Naive B cell (primary cell): ENCODE measurements at regions not wholly inside any gene's neighbourhood (a gene's known extent, or its start where the extent isn't known, plus 50 kb on each side); places are given as distances from the start of the nearest gene placed in this dataset.
"Not testable (repeated sequence)": the region's sequence is repeated elsewhere in the genome, so short reads cannot be mapped to it uniquely, and the experiment has no call there.

ENCODE experiments used
- ATAC-seq, 2 donors: fragments of 150-1000 bp; cut with Tn5 transposase; 2 replicates each; pipeline ENCODE4 v1.10.0; 2021; ENCODE audit warnings: low read depth in 2 of 2, mild to moderate bottlenecking in 2 of 2, moderate library complexity in 2 of 2
- DNase-seq: peaks from one replicate; pipeline ENCODE4 v3.0.0; 2022
- H3K27ac Mint-ChIP-seq, 6 donors: one replicate each; pipeline ENCODE4 v1.8.0; 2020 to 2022; ENCODE audit warnings: mild to moderate bottlenecking in 6 of 6, mixed read lengths in 6 of 6, moderate library complexity in 5 of 6, inconsistent platforms in 2 of 6
- H3K27me3 Mint-ChIP-seq, 3 donors: one replicate each; pipeline ENCODE4 v1.8.0; 2021 to 2022; ENCODE audit warnings: mixed read lengths in 3 of 3, mild to moderate bottlenecking in 1 of 3
- H3K36me3 Mint-ChIP-seq, 2 donors: one replicate each; pipeline ENCODE4 v1.8.0; 2020 to 2022; ENCODE audit warnings: mixed read lengths in 2 of 2, inconsistent platforms in 1 of 2, mild to moderate bottlenecking in 1 of 2
- H3K4me1 Mint-ChIP-seq, 3 donors: one replicate each; pipeline ENCODE4 v1.8.0; 2020 to 2022; ENCODE audit warnings: mixed read lengths in 3 of 3, inconsistent platforms in 1 of 3, mild to moderate bottlenecking in 1 of 3, moderate library complexity in 1 of 3
- H3K4me3 Mint-ChIP-seq, 8 donors: one replicate each; pipeline ENCODE4 v1.8.0; 2020 to 2022; ENCODE audit warnings: mild to moderate bottlenecking in 8 of 8, mixed read lengths in 8 of 8, moderate library complexity in 8 of 8, inconsistent platforms in 2 of 8
- H3K9me3 Mint-ChIP-seq, 7 donors: one replicate each; pipeline ENCODE4 v1.8.0; 2020 to 2022; ENCODE audit warnings: mixed read lengths in 7 of 7, mild to moderate bottlenecking in 5 of 7, inconsistent platforms in 2 of 7, moderate library complexity in 1 of 7

GRCh38 chr7:3117488-3118231 is 74.0 kb upstream of the CARD11 start:
- ATAC-seq (peak in 1 of 2 donors; percentile 68), DNase-seq (peak; percentile 15)
- Mint-ChIP-seq H3K4me1 (peaks cover 4 to 18% (median 16%) of the 10 kb centered on the region in 3 donors), H3K27ac (peak overlapping the region in 1 of 6 donors; percentile 69), H3K27me3 (peaks cover 17 to 49% (median 17%) of the 10 kb centered on the region in 3 donors), H3K36me3 (peaks cover 8 to 17% of the 10 kb centered on the region in 2 donors), H3K4me3 (peak overlapping the region in 4 of 8 donors; percentile 17 to 87 (median 58)), H3K9me3 (peaks cover 6 to 32% (median 12%) of the 10 kb centered on the region in 7 donors)

- not testable (repeated sequence) for ATAC-seq, H3K4me3 Mint-ChIP-seq, DNase-seq
- H3K36me3 Mint-ChIP-seq: peaks cover 8 to 16% of the 10 kb centered on the region in 2 donors
- peaks cover 0 to 18% (median 12%) of the 10 kb centered on the region in 3 donors for H3K4me1 Mint-ChIP-seq
- peak overlapping the region in 1 of 6 donors; percentile 48 for H3K27ac Mint-ChIP-seq
- H3K9me3 Mint-ChIP-seq: peaks cover 6 to 23% (median 11%) of the 10 kb centered on the region in 7 donors
- peaks cover 17 to 49% (median 17%) of the 10 kb centered on the region in 3 donors for H3K27me3 Mint-ChIP-seq
These were observed 75.8 kb upstream of the CARD11 start for GRCh38 chr7:3119352-3119927.

GRCh38 chr7:3119963-3120362 is 76.3 kb upstream of the CARD11 start:
- no peak overlapping the region for H3K4me3 Mint-ChIP-seq
- H3K9me3 Mint-ChIP-seq: peaks cover 5 to 17% (median 9%) of the 10 kb centered on the region in 7 donors
- no peak for ATAC-seq
- no peak for DNase-seq
- H3K36me3 Mint-ChIP-seq: peaks cover 3 to 16% of the 10 kb centered on the region in 2 donors
- H3K27me3 Mint-ChIP-seq: peaks cover 17 to 48% (median 17%) of the 10 kb centered on the region in 3 donors
- peaks cover 0 to 18% (median 12%) of the 10 kb centered on the region in 3 donors for H3K4me1 Mint-ChIP-seq
- no peak overlapping the region for H3K27ac Mint-ChIP-seq

- H3K36me3 Mint-ChIP-seq: peaks cover 0 to 16% of the 10 kb centered on the region in 2 donors
- no peak for DNase-seq
- H3K27me3 Mint-ChIP-seq: peaks cover 13 to 42% (median 14%) of the 10 kb centered on the region in 3 donors
- H3K9me3 Mint-ChIP-seq: peaks cover 5 to 14% (median 9%) of the 10 kb centered on the region in 7 donors
- H3K4me3 Mint-ChIP-seq: no peak overlapping the region
- ATAC-seq: no peak
- peaks cover 0 to 18% (median 12%) of the 10 kb centered on the region in 3 donors for H3K4me1 Mint-ChIP-seq
- H3K27ac Mint-ChIP-seq: no peak overlapping the region
These were observed 76.8 kb upstream of the CARD11 start for GRCh38 chr7:3120513-3120912.

GRCh38 chr7:3128857-3129490 is 85.3 kb upstream of the CARD11 start:
- no peak overlapping the region for H3K4me3 Mint-ChIP-seq
- peaks cover 0 to 4% (median 3%) of the 10 kb centered on the region in 3 donors for H3K4me1 Mint-ChIP-seq
- H3K9me3 Mint-ChIP-seq: peaks cover 0 to 14% (median 3%) of the 10 kb centered on the region in 7 donors
- peak overlapping the region in 1 of 6 donors; percentile 3 for H3K27ac Mint-ChIP-seq
- DNase-seq (no peak), ATAC-seq (no peak)
- no peaks in the 10 kb centered on the region for H3K27me3 Mint-ChIP-seq
- no peaks in the 10 kb centered on the region for H3K36me3 Mint-ChIP-seq

- ATAC-seq (no peak), DNase-seq (no peak)
- Mint-ChIP-seq H3K27ac (no peak overlapping the region), H3K4me3 (no peak overlapping the region), H3K27me3 (peaks cover 0 to 10% (median 8%) of the 10 kb centered on the region in 3 donors), H3K9me3 (peaks cover 0 to 11% (median 1%) of the 10 kb centered on the region in 7 donors), H3K36me3 (no peaks in the 10 kb centered on the region), H3K4me1 (peaks cover 0 to 4% (median 3%) of the 10 kb centered on the region in 3 donors)
These were observed 90.2 kb upstream of the CARD11 start for GRCh38 chr7:3133811-3134385.

- ATAC-seq (no peak), DNase-seq (no peak)
- H3K27me3 Mint-ChIP-seq: peaks cover 0 to 10% (median 8%) of the 10 kb centered on the region in 3 donors
- peaks cover 0 to 4% (median under 1%) of the 10 kb centered on the region in 3 donors for H3K4me1 Mint-ChIP-seq
- H3K9me3 Mint-ChIP-seq: peaks cover 0 to 11% (median 1%) of the 10 kb centered on the region in 7 donors
- H3K27ac Mint-ChIP-seq: no peak overlapping the region
- no peaks in the 10 kb centered on the region for H3K36me3 Mint-ChIP-seq
- H3K4me3 Mint-ChIP-seq: no peak overlapping the region
These were observed 91.1 kb upstream of the CARD11 start for GRCh38 chr7:3134745-3135144.

- Mint-ChIP-seq H3K9me3 (peaks cover 0 to 7% (median 1%) of the 10 kb centered on the region in 7 donors), H3K4me1 (no peaks in the 10 kb centered on the region), H3K4me3 (no peak overlapping the region), H3K27ac (no peak overlapping the region), H3K27me3 (peaks cover 0 to 10% (median 8%) of the 10 kb centered on the region in 3 donors), H3K36me3 (no peaks in the 10 kb centered on the region)
- ATAC-seq: no peak
- no peak for DNase-seq
These were observed 92.0 kb upstream of the CARD11 start for GRCh38 chr7:3135626-3136025.

- Mint-ChIP-seq H3K36me3 (no peaks in the 10 kb centered on the region), H3K9me3 (no peaks in the 10 kb centered on the region), H3K27ac (no peak overlapping the region), H3K4me3 (no peak overlapping the region), H3K27me3 (peaks cover 0 to 10% (median 8%) of the 10 kb centered on the region in 3 donors), H3K4me1 (no peaks in the 10 kb centered on the region)
- no peak for ATAC-seq
- no peak for DNase-seq
These were observed 94.5 kb upstream of the CARD11 start for GRCh38 chr7:3138206-3138605.

GRCh38 chr7:3138997-3139396 is 95.3 kb upstream of the CARD11 start:
- no peaks in the 10 kb centered on the region for H3K36me3 Mint-ChIP-seq
- H3K9me3 Mint-ChIP-seq: peaks cover 0 to 2% (median 0%) of the 10 kb centered on the region in 7 donors
- peak overlapping the region in 2 of 6 donors; percentile 24 to 29 for H3K27ac Mint-ChIP-seq
- no peak overlapping the region for H3K4me3 Mint-ChIP-seq
- peaks cover 0 to 10% (median 8%) of the 10 kb centered on the region in 3 donors for H3K27me3 Mint-ChIP-seq
- H3K4me1 Mint-ChIP-seq: no peaks in the 10 kb centered on the region
- DNase-seq (no peak), ATAC-seq (no peak)

- Mint-ChIP-seq H3K27ac (peak overlapping the region in 1 of 6 donors; percentile 52), H3K4me3 (no peak overlapping the region)
- no peak for DNase-seq
These were observed 97.2 kb upstream of the CARD11 start for GRCh38 chr7:3140834-3141233.

GRCh38 chr7:3141326-3141725 is 97.7 kb upstream of the CARD11 start:
- ATAC-seq: no peak
- Mint-ChIP-seq H3K27ac (no peak overlapping the region), H3K4me1 (peaks cover 0 to 1% (median under 1%) of the 10 kb centered on the region in 3 donors), H3K9me3 (peaks cover 0 to 2% (median 0%) of the 10 kb centered on the region in 7 donors), H3K4me3 (no peak overlapping the region), H3K36me3 (no peaks in the 10 kb centered on the region), H3K27me3 (peaks cover 0 to 8% (median 6%) of the 10 kb centered on the region in 3 donors)
- DNase-seq: no peak

More at GRCh38 chr7:3140834-3141233, 97.2 kb upstream of the CARD11 start:
- Mint-ChIP-seq H3K36me3 (no peaks in the 10 kb centered on the region), H3K27me3 (peaks cover 0 to 8% (median 6%) of the 10 kb centered on the region in 3 donors), H3K4me1 (no peaks in the 10 kb centered on the region), H3K9me3 (peaks cover 0 to 2% (median 0%) of the 10 kb centered on the region in 7 donors)
- no peak for ATAC-seq
